ENCODE measurements at regions not wholly inside any gene's neighbourhood (a gene's known extent, or its start where the extent isn't known, plus 50 kb on each side); places are given as distances from the start of the nearest gene placed in this dataset.
"Not testable (repeated sequence)": the region's sequence is repeated elsewhere in the genome, so short reads cannot be mapped to it uniquely, and the experiment has no call there.

GRCh38 chr10:33031171-33031570, 73.1 kb upstream of the ITGB1 start:
- Histone ChIP-seq H3K4me3 (ENCODE audit: low read depth, low read length) (no peak overlapping the region), H3K36me3 (ENCODE audit: control insufficient read depth in 2 of 2, insufficient read depth in 1 of 2, low read length in 2 of 2) (no peaks in the 10 kb centered on the region), H3K9me3 (ENCODE audit: control insufficient read depth, insufficient read depth, low read depth, low read length) (no peaks in the 10 kb centered on the region), H3K4me1 (ENCODE audit: control insufficient read depth, insufficient read depth, low read length) (no peaks in the 10 kb centered on the region), H3K27ac (ENCODE audit: extremely low read depth, low read depth, low read length) (no peak overlapping the region)
- ChIA-PET CTCF (no interaction called here), POLR2A (no interaction called here)
- TF ChIP-seq ZNF510 (tag by site-specific recombination; IDR thresholded peaks at IDR 0.05; ENCODE audit: insufficient replicate concordance) = no peak
- no peak for TF ChIP-seq ZBTB8A (tag by site-specific recombination; IDR thresholded peaks at IDR 0.05)
- TF ChIP-seq YY2 (tag by site-specific recombination; IDR thresholded peaks at IDR 0.05) = no peak
- TF ChIP-seq, protein P1, sequence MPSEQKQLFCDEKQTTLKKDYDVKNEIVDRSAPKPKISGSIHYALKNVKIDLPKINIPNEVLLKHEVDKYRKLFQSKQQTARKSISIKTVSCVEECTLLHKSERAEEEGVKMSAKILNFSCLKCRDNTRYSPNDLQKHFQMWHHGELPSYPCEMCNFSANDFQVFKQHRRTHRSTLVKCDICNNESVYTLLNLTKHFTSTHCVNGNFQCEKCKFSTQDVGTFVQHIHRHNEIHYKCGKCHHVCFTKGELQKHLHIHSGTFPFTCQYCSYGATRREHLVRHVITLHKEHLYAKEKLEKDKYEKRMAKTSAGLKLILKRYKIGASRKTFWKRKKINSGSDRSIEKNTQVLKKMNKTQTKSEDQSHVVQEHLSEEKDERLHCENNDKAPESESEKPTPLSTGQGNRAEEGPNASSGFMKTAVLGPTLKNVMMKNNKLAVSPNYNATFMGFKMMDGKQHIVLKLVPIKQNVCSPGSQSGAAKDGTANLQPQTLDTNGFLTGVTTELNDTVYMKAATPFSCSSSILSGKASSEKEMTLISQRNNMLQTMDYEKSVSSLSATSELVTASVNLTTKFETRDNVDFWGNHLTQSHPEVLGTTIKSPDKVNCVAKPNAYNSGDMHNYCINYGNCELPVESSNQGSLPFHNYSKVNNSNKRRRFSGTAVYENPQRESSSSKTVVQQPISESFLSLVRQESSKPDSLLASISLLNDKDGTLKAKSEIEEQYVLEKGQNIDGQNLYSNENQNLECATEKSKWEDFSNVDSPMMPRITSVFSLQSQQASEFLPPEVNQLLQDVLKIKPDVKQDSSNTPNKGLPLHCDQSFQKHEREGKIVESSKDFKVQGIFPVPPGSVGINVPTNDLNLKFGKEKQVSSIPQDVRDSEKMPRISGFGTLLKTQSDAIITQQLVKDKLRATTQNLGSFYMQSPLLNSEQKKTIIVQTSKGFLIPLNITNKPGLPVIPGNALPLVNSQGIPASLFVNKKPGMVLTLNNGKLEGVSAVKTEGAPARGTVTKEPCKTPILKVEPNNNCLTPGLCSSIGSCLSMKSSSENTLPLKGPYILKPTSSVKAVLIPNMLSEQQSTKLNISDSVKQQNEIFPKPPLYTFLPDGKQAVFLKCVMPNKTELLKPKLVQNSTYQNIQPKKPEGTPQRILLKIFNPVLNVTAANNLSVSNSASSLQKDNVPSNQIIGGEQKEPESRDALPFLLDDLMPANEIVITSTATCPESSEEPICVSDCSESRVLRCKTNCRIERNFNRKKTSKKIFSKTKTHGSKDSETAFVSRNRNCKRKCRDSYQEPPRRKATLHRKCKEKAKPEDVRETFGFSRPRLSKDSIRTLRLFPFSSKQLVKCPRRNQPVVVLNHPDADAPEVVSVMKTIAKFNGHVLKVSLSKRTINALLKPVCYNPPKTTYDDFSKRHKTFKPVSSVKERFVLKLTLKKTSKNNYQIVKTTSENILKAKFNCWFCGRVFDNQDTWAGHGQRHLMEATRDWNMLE (tag by site-specific recombination; conservative IDR thresholded peaks at IDR 0.05; ENCODE audit: low read depth) = no peak
- no peak for TF ChIP-seq ZBTB1 (tag by site-specific recombination; IDR thresholded peaks at IDR 0.05)
- no peak for TF ChIP-seq ZNF660 (tag by site-specific recombination; IDR thresholded peaks at IDR 0.05)
- TF ChIP-seq ZBTB17 (tag by site-specific recombination; IDR thresholded peaks at IDR 0.05) = no peak
- TF ChIP-seq ZBTB20 (tag by site-specific recombination; IDR thresholded peaks at IDR 0.05) = no peak
- no peak for TF ChIP-seq ZNF544 (tag by site-specific recombination; IDR thresholded peaks at IDR 0.05)
- no peak for TF ChIP-seq ZBTB21 (tag by site-specific recombination; IDR thresholded peaks at IDR 0.05)
- TF ChIP-seq, protein P2, sequence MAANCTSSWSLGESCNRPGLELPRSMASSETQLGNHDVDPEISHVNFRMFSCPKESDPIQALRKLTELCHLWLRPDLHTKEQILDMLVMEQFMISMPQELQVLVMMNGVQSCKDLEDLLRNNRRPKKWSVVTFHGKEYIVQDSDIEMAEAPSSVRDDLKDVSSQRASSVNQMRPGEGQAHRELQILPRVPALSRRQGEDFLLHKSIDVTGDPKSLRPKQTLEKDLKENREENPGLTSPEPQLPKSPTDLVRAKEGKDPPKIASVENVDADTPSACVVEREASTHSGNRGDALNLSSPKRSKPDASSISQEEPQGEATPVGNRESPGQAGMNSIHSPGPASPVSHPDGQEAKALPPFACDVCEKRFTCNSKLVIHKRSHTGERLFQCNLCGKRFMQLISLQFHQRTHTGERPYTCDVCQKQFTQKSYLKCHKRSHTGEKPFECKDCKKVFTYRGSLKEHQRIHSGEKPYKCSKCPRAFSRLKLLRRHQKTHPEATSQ (tag by site-specific recombination; IDR thresholded peaks at IDR 0.05) = no peak
- TF ChIP-seq ZBTB48 (tag by site-specific recombination; IDR thresholded peaks at IDR 0.05) = no peak
- TF ChIP-seq, protein P3, sequence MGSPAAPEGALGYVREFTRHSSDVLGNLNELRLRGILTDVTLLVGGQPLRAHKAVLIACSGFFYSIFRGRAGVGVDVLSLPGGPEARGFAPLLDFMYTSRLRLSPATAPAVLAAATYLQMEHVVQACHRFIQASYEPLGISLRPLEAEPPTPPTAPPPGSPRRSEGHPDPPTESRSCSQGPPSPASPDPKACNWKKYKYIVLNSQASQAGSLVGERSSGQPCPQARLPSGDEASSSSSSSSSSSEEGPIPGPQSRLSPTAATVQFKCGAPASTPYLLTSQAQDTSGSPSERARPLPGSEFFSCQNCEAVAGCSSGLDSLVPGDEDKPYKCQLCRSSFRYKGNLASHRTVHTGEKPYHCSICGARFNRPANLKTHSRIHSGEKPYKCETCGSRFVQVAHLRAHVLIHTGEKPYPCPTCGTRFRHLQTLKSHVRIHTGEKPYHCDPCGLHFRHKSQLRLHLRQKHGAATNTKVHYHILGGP (tag by site-specific recombination; IDR thresholded peaks at IDR 0.05) = no peak

GRCh38 chr10:33028515-33028914, 70.5 kb upstream of the ITGB1 start:
- H3K27ac ChIP-seq (ENCODE audit: extremely low read depth, low read depth, low read length); H3K4me1 ChIP-seq (ENCODE audit: control insufficient read depth, insufficient read depth, low read length); H3K9me3 ChIP-seq (ENCODE audit: control insufficient read depth, insufficient read depth, low read depth, low read length); CTCF ChIA-PET; POLR2A ChIA-PET; H3K36me3 ChIP-seq (ENCODE audit: control insufficient read depth in 2 of 2, insufficient read depth in 1 of 2, low read length in 2 of 2); H3K4me3 ChIP-seq (ENCODE audit: low read depth, low read length): not testable (repeated sequence)

DNA sequence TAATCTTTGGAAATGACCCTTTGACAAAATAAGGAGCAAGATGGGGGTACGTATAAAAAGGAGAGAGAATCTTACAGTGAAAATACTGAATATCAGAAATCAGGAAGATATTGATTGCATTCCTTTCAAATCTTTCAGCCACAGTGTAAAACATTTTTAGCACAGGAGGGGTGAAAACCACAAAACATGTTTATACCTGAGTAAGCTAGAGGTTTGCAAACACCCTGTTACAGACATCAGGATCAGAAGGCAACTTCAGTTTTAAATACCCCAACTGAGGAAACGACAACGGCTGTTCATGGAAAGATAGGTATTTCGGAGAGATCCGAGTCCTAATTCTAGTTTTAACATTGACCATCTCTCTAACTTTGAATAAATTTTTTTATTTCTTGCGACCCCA, 69.1 kb upstream of the ITGB1 start:
- H3K27ac ChIP-seq (ENCODE audit: extremely low read depth, low read depth, low read length) = no peak overlapping the region
- H3K36me3 ChIP-seq (ENCODE audit: control insufficient read depth in 2 of 2, insufficient read depth in 1 of 2, low read length in 2 of 2) = no peaks in the 10 kb centered on the region
- CTCF ChIA-PET = interaction anchor here (0.7 kb wide), 1 partner anchor 118 kb away, joined by 3 read pairs; no protein-coding TSS in a partner anchor
- no peak overlapping the region for H3K4me3 ChIP-seq (ENCODE audit: low read depth, low read length)
- POLR2A ChIA-PET = no interaction called here
- H3K9me3 ChIP-seq (ENCODE audit: control insufficient read depth, insufficient read depth, low read depth, low read length) = no peaks in the 10 kb centered on the region
- H3K4me1 ChIP-seq (ENCODE audit: control insufficient read depth, insufficient read depth, low read length) = no peaks in the 10 kb centered on the region
- no peak for TF ChIP-seq ZNF677 (tag by site-specific recombination; IDR thresholded peaks at IDR 0.05)
- no peak for TF ChIP-seq HOXC10 (CRISPR knock-in tag; IDR thresholded peaks at IDR 0.05)
- TF ChIP-seq ZNF544 (tag by site-specific recombination; IDR thresholded peaks at IDR 0.05) = no peak
- TF ChIP-seq ZNF2 (tag by site-specific recombination; IDR thresholded peaks at IDR 0.05) = no peak
- TF ChIP-seq ZNF221 (tag by site-specific recombination; IDR thresholded peaks at IDR 0.05; ENCODE audit: borderline replicate concordance) = no peak
- TF ChIP-seq HOXA7 (CRISPR knock-in tag; IDR thresholded peaks at IDR 0.05; ENCODE audit: borderline replicate concordance) = no peak
- TF ChIP-seq TCF7L2 (IDR thresholded peaks at IDR 0.05; ENCODE audit: borderline replicate concordance, low read depth, low read length) = no peak
- no peak for TF ChIP-seq ZNF214 (tag by site-specific recombination; IDR thresholded peaks at IDR 0.05; ENCODE audit: borderline replicate concordance)
- TF ChIP-seq ZNF529 (tag by site-specific recombination; IDR thresholded peaks at IDR 0.05; ENCODE audit: insufficient replicate concordance) = no peak
- TF ChIP-seq ZNF600 (tag by site-specific recombination; IDR thresholded peaks at IDR 0.05) = no peak
- no peak for TF ChIP-seq ZNF416 (tag by site-specific recombination; IDR thresholded peaks at IDR 0.05)
- no peak for TF ChIP-seq ZXDB (tag by site-specific recombination; IDR thresholded peaks at IDR 0.05)

All from HEK293 (cell line).